Osteocyte (in vitro differentiated cells): ENCODE measurements at regions not wholly inside any gene's neighbourhood (a gene's known extent, or its start where the extent isn't known, plus 50 kb on each side); places are given as distances from the start of the nearest gene placed in this dataset.

ENCODE experiments used
- DNase-seq: peaks from one replicate; pipeline ENCODE4 v3.0.0; 2021; ENCODE audit warnings: mixed read lengths; ENCODE audit not compliant: unreplicated experiment; ENCODE audit errors: extremely low spot score
- H3K27ac Mint-ChIP-seq: one replicate; pipeline ENCODE4 v1.8.0; 2021; ENCODE audit warnings: mild to moderate bottlenecking, mixed read lengths; ENCODE audit not compliant: unreplicated experiment
- H3K27me3 Mint-ChIP-seq: one replicate; pipeline ENCODE4 v1.8.0; 2021; ENCODE audit warnings: mixed read lengths; ENCODE audit not compliant: unreplicated experiment
- H3K36me3 Mint-ChIP-seq: one replicate; pipeline ENCODE4 v1.8.0; 2021; ENCODE audit warnings: mixed read lengths; ENCODE audit not compliant: unreplicated experiment
- H3K4me1 Mint-ChIP-seq: one replicate; pipeline ENCODE4 v1.8.0; 2021; ENCODE audit warnings: mixed read lengths; ENCODE audit not compliant: unreplicated experiment
- H3K4me3 Mint-ChIP-seq: one replicate; pipeline ENCODE4 v1.8.0; 2021; ENCODE audit warnings: mild to moderate bottlenecking, moderate library complexity, mixed read lengths; ENCODE audit not compliant: unreplicated experiment
- H3K9me3 Mint-ChIP-seq: one replicate; pipeline ENCODE4 v1.8.0; 2021; ENCODE audit warnings: mixed read lengths; ENCODE audit not compliant: unreplicated experiment
- TF ChIP-seq, protein P1 (sequence below): fragments of 200-600 bp; sonication (generic); IDR thresholded peaks from 2 replicates; pipeline ENCODE4 v1.5.0; 2021; ENCODE audit warnings: antibody characterized with exemption, mild to moderate bottlenecking, moderate library complexity

DNA sequence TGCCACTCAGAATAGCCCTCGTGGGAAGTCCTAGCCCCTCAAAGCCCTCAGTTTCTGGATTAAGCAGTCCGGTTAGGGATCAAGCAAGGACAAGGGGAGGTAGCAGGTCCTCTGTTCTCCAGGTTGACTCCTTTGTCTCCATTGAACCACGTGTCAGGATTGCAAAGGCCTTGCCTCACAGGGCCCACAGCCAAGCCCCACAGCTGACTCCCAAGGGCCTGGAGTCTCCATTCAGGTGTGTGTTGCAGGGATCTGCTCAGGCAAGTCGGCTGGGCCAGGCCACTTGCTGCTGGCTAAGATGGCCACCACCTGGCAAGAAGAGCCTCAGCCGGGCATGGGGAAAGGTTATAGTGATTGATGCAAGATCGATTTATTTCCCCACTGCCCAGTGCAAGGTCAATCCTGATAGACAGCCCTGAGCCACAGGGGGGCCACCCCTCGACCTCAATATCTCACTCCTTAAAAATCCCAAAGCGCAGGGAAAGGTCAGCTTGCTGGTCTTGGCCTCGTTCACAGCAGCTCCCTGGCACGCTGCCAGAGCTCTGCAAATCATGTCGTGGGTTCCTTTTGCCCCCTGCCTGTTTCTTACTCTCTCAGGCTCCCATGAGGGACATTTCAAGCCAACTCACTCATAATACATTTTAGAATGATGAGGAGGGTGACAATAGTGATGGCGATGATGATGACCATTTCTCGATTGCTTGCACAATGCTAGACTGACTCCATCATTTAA, 75.9 kb downstream of the EDN3 start:
- Mint-ChIP-seq H3K4me1 (peaks cover 22% of the 10 kb centered on the region), H3K27me3 (no peaks in the 10 kb centered on the region), H3K4me3 (no peak overlapping the region), H3K9me3 (no peaks in the 10 kb centered on the region), H3K36me3 (no peaks in the 10 kb centered on the region), H3K27ac (no peak overlapping the region)
- no peak for DNase-seq
- TF ChIP-seq, protein P1, sequence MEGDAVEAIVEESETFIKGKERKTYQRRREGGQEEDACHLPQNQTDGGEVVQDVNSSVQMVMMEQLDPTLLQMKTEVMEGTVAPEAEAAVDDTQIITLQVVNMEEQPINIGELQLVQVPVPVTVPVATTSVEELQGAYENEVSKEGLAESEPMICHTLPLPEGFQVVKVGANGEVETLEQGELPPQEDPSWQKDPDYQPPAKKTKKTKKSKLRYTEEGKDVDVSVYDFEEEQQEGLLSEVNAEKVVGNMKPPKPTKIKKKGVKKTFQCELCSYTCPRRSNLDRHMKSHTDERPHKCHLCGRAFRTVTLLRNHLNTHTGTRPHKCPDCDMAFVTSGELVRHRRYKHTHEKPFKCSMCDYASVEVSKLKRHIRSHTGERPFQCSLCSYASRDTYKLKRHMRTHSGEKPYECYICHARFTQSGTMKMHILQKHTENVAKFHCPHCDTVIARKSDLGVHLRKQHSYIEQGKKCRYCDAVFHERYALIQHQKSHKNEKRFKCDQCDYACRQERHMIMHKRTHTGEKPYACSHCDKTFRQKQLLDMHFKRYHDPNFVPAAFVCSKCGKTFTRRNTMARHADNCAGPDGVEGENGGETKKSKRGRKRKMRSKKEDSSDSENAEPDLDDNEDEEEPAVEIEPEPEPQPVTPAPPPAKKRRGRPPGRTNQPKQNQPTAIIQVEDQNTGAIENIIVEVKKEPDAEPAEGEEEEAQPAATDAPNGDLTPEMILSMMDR: no peak

DNA sequence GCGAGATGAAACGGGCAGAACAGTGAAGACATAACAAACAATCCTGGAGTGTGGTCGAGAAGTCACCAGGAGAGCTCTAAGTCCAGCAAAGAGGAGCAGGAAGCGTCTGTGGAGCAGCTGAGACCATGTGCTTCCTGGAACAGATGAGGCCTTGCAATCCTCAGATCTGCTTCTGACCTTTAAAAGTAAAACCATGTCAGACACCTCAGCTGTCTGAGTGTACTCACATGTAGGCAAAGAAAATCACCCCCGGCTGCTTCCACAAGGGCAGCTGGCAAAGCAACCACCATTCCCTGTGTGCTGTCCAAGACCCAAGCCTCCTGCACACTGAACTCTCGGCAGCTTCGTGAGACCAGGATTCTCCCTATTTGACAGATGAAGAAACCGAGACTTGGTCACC, 76.6 kb downstream of the EDN3 start:
- no peak overlapping the region for H3K27ac Mint-ChIP-seq
- H3K27me3 Mint-ChIP-seq: no peaks in the 10 kb centered on the region
- DNase-seq: no peak
- no peaks in the 10 kb centered on the region for H3K9me3 Mint-ChIP-seq
- TF ChIP-seq, protein P1: no peak
- H3K36me3 Mint-ChIP-seq: no peaks in the 10 kb centered on the region
- no peak overlapping the region for H3K4me3 Mint-ChIP-seq
- peaks cover 22% of the 10 kb centered on the region for H3K4me1 Mint-ChIP-seq

DNA sequence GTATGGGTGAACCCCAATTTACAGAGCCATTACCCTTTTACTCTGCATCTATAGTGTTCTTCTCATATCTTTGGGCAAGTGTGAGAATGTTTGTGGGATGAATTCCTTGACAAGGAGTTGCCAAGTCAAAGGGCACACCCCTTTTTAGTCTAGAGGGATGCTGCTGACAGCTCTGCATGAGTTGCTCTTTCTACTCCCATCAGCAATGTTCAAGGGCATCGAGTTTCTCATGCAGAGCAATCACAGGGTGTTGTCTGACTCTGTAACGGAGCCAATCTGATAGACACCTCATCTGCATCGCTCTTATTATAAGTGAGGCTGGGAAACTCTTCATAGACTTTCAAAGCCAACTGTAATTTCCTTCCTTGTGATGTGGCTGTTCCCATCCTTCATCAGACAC, 77.4 kb downstream of the EDN3 start:
- Mint-ChIP-seq H3K4me3 (no peak overlapping the region), H3K27me3 (no peaks in the 10 kb centered on the region), H3K27ac (no peak overlapping the region), H3K4me1 (peaks cover 22% of the 10 kb centered on the region), H3K9me3 (no peaks in the 10 kb centered on the region), H3K36me3 (no peaks in the 10 kb centered on the region)
- DNase-seq: no peak
- TF ChIP-seq, protein P1: no peak

DNA sequence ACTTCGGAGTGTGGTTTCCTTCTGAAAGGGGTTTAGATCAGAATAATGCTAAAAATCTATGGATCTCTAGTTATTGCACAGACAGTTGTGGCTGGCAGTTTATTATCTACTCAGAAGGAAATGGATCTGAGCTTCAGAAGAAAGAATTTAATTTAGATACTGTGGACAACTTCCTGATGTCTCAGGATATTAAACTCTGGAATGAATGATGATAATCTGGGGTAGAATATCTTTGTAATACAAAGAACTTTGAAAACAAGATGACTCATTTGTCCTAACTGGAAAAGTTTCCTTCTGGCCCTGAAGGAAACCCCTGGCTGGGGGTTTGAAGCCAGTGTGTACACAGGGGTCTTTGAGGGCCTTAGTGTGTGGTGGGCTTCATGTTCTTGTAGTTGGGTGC, 78.0 kb downstream of the EDN3 start:
- Mint-ChIP-seq H3K4me3 (no peak overlapping the region), H3K27ac (no peak overlapping the region), H3K36me3 (no peaks in the 10 kb centered on the region), H3K4me1 (peaks cover 22% of the 10 kb centered on the region), H3K9me3 (no peaks in the 10 kb centered on the region), H3K27me3 (no peaks in the 10 kb centered on the region)
- TF ChIP-seq, protein P1: no peak
- no peak for DNase-seq

DNA sequence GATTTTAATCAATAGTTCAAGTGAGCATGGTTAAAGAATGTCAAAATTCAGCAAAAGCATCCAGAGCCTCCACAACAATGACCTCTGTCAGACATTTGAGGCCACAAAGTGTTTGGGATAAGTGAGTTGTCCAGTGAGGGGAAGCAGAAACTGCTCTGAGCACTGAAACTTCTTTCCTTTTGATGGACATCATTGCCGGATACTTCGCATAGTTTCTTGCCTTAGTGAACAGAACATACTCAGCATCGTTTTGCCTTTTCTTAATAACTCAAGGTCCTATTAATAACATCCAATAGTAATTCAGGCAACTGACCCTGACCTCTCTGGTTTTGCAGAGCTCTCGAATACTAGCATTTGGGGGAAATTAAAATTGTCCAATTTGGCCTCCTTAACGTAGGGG, 78.6 kb downstream of the EDN3 start:
- TF ChIP-seq, protein P1: no peak
- Mint-ChIP-seq H3K27ac (no peak overlapping the region), H3K4me3 (no peak overlapping the region), H3K27me3 (no peaks in the 10 kb centered on the region), H3K4me1 (peaks cover 18% of the 10 kb centered on the region), H3K9me3 (no peaks in the 10 kb centered on the region), H3K36me3 (no peaks in the 10 kb centered on the region)
- DNase-seq: no peak
